ENCODE measurements at regions not wholly inside any gene's neighbourhood (a gene's known extent, or its start where the extent isn't known, plus 50 kb on each side); places are given as distances from the start of the nearest gene placed in this dataset.

DNA sequence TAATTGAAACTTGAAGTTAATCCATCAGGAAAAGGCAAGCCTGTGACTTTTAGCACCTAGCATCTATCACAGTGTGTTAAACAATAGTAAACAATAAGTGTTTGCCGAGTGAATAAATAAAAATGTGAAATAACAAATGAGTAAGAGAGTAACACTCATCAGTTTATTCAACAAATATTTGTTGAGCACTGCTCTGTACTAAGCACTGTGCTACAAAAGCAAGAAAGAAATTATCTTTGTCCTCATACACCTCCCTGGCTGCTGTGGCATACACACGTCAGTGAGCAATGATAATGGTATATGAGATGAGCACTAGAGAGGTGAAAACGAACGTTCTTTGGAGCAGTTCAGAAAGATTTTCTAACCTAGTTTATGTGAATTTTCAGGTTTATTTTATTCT lies 295.0 kb upstream of the LRRC7 start:
- no peak for DNase-seq (ENCODE audit: low read depth)
- TF ChIP-seq, protein P1, sequence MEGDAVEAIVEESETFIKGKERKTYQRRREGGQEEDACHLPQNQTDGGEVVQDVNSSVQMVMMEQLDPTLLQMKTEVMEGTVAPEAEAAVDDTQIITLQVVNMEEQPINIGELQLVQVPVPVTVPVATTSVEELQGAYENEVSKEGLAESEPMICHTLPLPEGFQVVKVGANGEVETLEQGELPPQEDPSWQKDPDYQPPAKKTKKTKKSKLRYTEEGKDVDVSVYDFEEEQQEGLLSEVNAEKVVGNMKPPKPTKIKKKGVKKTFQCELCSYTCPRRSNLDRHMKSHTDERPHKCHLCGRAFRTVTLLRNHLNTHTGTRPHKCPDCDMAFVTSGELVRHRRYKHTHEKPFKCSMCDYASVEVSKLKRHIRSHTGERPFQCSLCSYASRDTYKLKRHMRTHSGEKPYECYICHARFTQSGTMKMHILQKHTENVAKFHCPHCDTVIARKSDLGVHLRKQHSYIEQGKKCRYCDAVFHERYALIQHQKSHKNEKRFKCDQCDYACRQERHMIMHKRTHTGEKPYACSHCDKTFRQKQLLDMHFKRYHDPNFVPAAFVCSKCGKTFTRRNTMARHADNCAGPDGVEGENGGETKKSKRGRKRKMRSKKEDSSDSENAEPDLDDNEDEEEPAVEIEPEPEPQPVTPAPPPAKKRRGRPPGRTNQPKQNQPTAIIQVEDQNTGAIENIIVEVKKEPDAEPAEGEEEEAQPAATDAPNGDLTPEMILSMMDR (conservative IDR thresholded peaks at IDR 0.05; ENCODE audit: low read depth, low read length): no peak
- no peak overlapping the region for H3K4me3 ChIP-seq (ENCODE audit: low read length)

GRCh38 chr1:69278923-69279322 lies 288.8 kb upstream of the LRRC7 start:
- no peak for DNase-seq (ENCODE audit: low read depth)
- TF ChIP-seq, protein P1 (conservative IDR thresholded peaks at IDR 0.05; ENCODE audit: low read depth, low read length): no peak
- H3K4me3 ChIP-seq (ENCODE audit: low read length): no peak overlapping the region

- TF ChIP-seq, protein P1 (conservative IDR thresholded peaks at IDR 0.05; ENCODE audit: low read depth, low read length): no peak
- no peak overlapping the region for H3K4me3 ChIP-seq (ENCODE audit: low read length)
- DNase-seq (ENCODE audit: low read depth): no peak
Measured at GRCh38 chr1:69283516-69283915, 284.2 kb upstream of the LRRC7 start.

DNA sequence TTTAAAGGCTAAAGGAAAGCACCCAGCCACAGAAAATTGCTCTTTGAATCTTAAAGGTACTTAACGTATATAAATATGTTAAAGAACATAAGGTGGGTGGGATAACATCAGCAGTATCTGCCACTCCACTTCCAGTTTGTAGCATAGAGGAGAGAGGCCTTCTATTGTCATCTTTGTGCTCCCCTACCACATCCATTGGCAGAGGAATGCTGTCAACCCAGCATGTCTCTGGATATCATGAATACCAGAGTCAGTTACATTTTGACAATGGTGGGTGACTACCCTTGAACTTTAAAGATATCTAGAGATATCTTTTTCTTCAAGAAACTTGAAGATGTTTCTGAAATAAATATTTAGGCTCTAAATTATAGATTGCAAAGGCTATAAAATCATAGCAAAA lies 283.2 kb upstream of the LRRC7 start:
- TF ChIP-seq, protein P1 (conservative IDR thresholded peaks at IDR 0.05; ENCODE audit: low read depth, low read length): no peak
- H3K4me3 ChIP-seq (ENCODE audit: low read length): no peak overlapping the region
- DNase-seq (ENCODE audit: low read depth): no peak

- no peak for DNase-seq (ENCODE audit: low read depth)
- no peak overlapping the region for H3K4me3 ChIP-seq (ENCODE audit: low read length)
- TF ChIP-seq, protein P1 (conservative IDR thresholded peaks at IDR 0.05; ENCODE audit: low read depth, low read length): no peak
Measured at GRCh38 chr1:69288416-69288815, 279.3 kb upstream of the LRRC7 start.

DNA sequence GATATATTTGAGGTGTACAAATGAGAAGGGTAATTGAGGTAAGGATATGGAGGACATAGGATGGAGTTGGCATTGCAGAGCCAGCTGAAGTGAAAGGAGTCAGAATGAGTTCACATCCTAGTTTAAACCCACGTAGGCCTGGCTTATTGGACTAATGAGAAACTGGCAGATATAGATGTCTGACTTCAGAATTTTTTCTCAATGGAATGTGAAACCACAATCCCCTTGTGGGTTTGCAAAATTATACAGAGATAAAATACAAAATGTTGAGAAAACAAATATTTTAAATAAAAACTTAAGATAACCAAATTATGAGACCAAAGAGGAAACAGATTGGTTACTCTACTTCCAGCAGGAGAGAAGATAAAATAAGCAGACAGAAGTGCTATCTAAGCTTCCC lies 277.4 kb upstream of the LRRC7 start:
- peak; percentile 81 for DNase-seq (ENCODE audit: low read depth)
- TF ChIP-seq, protein P1 (conservative IDR thresholded peaks at IDR 0.05; ENCODE audit: low read depth, low read length): no peak
- H3K4me3 ChIP-seq (ENCODE audit: low read length): no peak overlapping the region

GRCh38 chr1:69291541-69291940 lies 276.2 kb upstream of the LRRC7 start:
- TF ChIP-seq, protein P1 (conservative IDR thresholded peaks at IDR 0.05; ENCODE audit: low read depth, low read length): no peak
- no peak overlapping the region for H3K4me3 ChIP-seq (ENCODE audit: low read length)
- no peak for DNase-seq (ENCODE audit: low read depth)

All from retinal pigment epithelial cell (primary cell).